ENCODE measurements at regions not wholly inside any gene's neighbourhood (a gene's known extent, or its start where the extent isn't known, plus 50 kb on each side); places are given as distances from the start of the nearest gene placed in this dataset.

GRCh38 chr10:107803546-107803945, 639.0 kb upstream of the SORCS1 start:
- no peak overlapping the region for H3K9ac ChIP-seq
- H4K20me1 ChIP-seq (ENCODE audit: insufficient read depth) = no peaks in the 10 kb centered on the region
- no peaks in the 10 kb centered on the region for H3K27me3 ChIP-seq (ENCODE audit: insufficient read depth, low read depth)
- H3K4me1 ChIP-seq (ENCODE audit: low read depth, poor library complexity, severe bottlenecking) = no peaks in the 10 kb centered on the region
- no peak overlapping the region for H3K4me3 ChIP-seq (IDR thresholded peaks at IDR 0.05; ENCODE audit: insufficient read depth, low read depth, low read length)
- no peak for TF ChIP-seq CTCF (conservative IDR thresholded peaks at IDR 0.05; ENCODE audit: low read depth, low read length)
- no peaks in the 10 kb centered on the region for H3K79me2 ChIP-seq (ENCODE audit: insufficient read depth, low read depth)
- H3K27ac ChIP-seq = no peak overlapping the region
- H3K36me3 ChIP-seq (ENCODE audit: insufficient read depth) = no peaks in the 10 kb centered on the region
- no peak overlapping the region for H2AFZ ChIP-seq (ENCODE audit: low read depth)
- no peak overlapping the region for H3K4me2 ChIP-seq

- Histone ChIP-seq H3K36me3 (ENCODE audit: insufficient read depth) (no peaks in the 10 kb centered on the region), H3K9ac (no peak overlapping the region), H3K27me3 (ENCODE audit: insufficient read depth, low read depth) (no peaks in the 10 kb centered on the region), H3K79me2 (ENCODE audit: insufficient read depth, low read depth) (no peaks in the 10 kb centered on the region), H3K4me1 (ENCODE audit: low read depth, poor library complexity, severe bottlenecking) (no peaks in the 10 kb centered on the region), H4K20me1 (ENCODE audit: insufficient read depth) (no peaks in the 10 kb centered on the region), H2AFZ (ENCODE audit: low read depth) (no peak overlapping the region), H3K27ac (no peak overlapping the region), H3K4me3 (IDR thresholded peaks at IDR 0.05; ENCODE audit: insufficient read depth, low read depth, low read length) (no peak overlapping the region), H3K4me2 (no peak overlapping the region)
- TF ChIP-seq CTCF (conservative IDR thresholded peaks at IDR 0.05; ENCODE audit: low read depth, low read length) = no peak
Observed at GRCh38 chr10:107800061-107800460, 635.6 kb upstream of the SORCS1 start.

- Histone ChIP-seq H4K20me1 (ENCODE audit: insufficient read depth) (no peaks in the 10 kb centered on the region), H3K9ac (no peak overlapping the region), H3K27me3 (ENCODE audit: insufficient read depth, low read depth) (no peaks in the 10 kb centered on the region), H2AFZ (ENCODE audit: low read depth) (no peak overlapping the region), H3K79me2 (ENCODE audit: insufficient read depth, low read depth) (no peaks in the 10 kb centered on the region), H3K36me3 (ENCODE audit: insufficient read depth) (no peaks in the 10 kb centered on the region), H3K4me2 (no peak overlapping the region), H3K27ac (no peak overlapping the region), H3K4me3 (IDR thresholded peaks at IDR 0.05; ENCODE audit: insufficient read depth, low read depth, low read length) (no peak overlapping the region), H3K4me1 (ENCODE audit: low read depth, poor library complexity, severe bottlenecking) (no peaks in the 10 kb centered on the region)
- no peak for TF ChIP-seq CTCF (conservative IDR thresholded peaks at IDR 0.05; ENCODE audit: low read depth, low read length)
Observed at GRCh38 chr10:107790271-107790670, 625.8 kb upstream of the SORCS1 start.

GRCh38 chr10:107771066-107771465, 606.6 kb upstream of the SORCS1 start:
- H2AFZ ChIP-seq (ENCODE audit: low read depth) = no peak overlapping the region
- no peaks in the 10 kb centered on the region for H4K20me1 ChIP-seq (ENCODE audit: insufficient read depth)
- no peak for TF ChIP-seq CTCF (conservative IDR thresholded peaks at IDR 0.05; ENCODE audit: low read depth, low read length)
- H3K27me3 ChIP-seq (ENCODE audit: insufficient read depth, low read depth) = no peaks in the 10 kb centered on the region
- no peaks in the 10 kb centered on the region for H3K36me3 ChIP-seq (ENCODE audit: insufficient read depth)
- no peaks in the 10 kb centered on the region for H3K79me2 ChIP-seq (ENCODE audit: insufficient read depth, low read depth)
- no peak overlapping the region for H3K4me2 ChIP-seq
- H3K9ac ChIP-seq = no peak overlapping the region
- no peak overlapping the region for H3K27ac ChIP-seq
- no peak overlapping the region for H3K4me3 ChIP-seq (IDR thresholded peaks at IDR 0.05; ENCODE audit: insufficient read depth, low read depth, low read length)
- no peaks in the 10 kb centered on the region for H3K4me1 ChIP-seq (ENCODE audit: low read depth, poor library complexity, severe bottlenecking)

- no peaks in the 10 kb centered on the region for H3K36me3 ChIP-seq (ENCODE audit: insufficient read depth)
Observed at GRCh38 chr10:107767185-107767584, 602.7 kb upstream of the SORCS1 start.

More at GRCh38 chr10:107767185-107767584, 602.7 kb upstream of the SORCS1 start:
- Histone ChIP-seq H3K9ac (no peak overlapping the region), H3K27me3 (ENCODE audit: insufficient read depth, low read depth) (no peaks in the 10 kb centered on the region), H3K4me3 (IDR thresholded peaks at IDR 0.05; ENCODE audit: insufficient read depth, low read depth, low read length) (no peak overlapping the region), H4K20me1 (ENCODE audit: insufficient read depth) (no peaks in the 10 kb centered on the region), H3K4me1 (ENCODE audit: low read depth, poor library complexity, severe bottlenecking) (no peaks in the 10 kb centered on the region), H2AFZ (ENCODE audit: low read depth) (no peak overlapping the region), H3K79me2 (ENCODE audit: insufficient read depth, low read depth) (no peaks in the 10 kb centered on the region), H3K27ac (no peak overlapping the region), H3K4me2 (no peak overlapping the region)
- TF ChIP-seq CTCF (conservative IDR thresholded peaks at IDR 0.05; ENCODE audit: low read depth, low read length) = no peak

All from KMS-11 (cell line).